Astrocyte of the cerebellum (primary cell): ENCODE measurements at regions not wholly inside any gene's neighbourhood (a gene's known extent, or its start where the extent isn't known, plus 50 kb on each side); places are given as distances from the start of the nearest gene placed in this dataset.

Source experiments
- DNase-seq: peaks from one replicate; pipeline ENCODE4 v3.0.0-alpha.2; 2011; ENCODE audit warnings: low read depth
- H3K4me3 ChIP-seq: 2 replicates; pipeline ENCODE4 v1.5.1; 2011; ENCODE audit warnings: mild to moderate bottlenecking, low read depth, low read length, moderate library complexity
- CTCF ChIP-seq: IDR thresholded peaks from 2 replicates; pipeline ENCODE4 v1.5.1; 2012; ENCODE audit warnings: low read length, low read depth, moderate library complexity, mild to moderate bottlenecking; ENCODE audit errors: missing control alignments
- in situ Hi-C: cut with HindIII; loops from 2 replicates; pipeline ENCODE4 v1.10.0; 2017; ENCODE audit warnings: low sequenced_read_pairs

- in situ Hi-C loops = no loop called here
Measured at GRCh38 chr16:88318051-88318450, 64.7 kb upstream of the ZNF469 start.

GRCh38 chr16:88318521-88318920 lies 64.2 kb upstream of the ZNF469 start:
- no peak for TF ChIP-seq CTCF
- no peak for DNase-seq
- in situ Hi-C loops = no loop called here
- no peak overlapping the region for H3K4me3 ChIP-seq

More at GRCh38 chr16:88318051-88318450, 64.7 kb upstream of the ZNF469 start:
- no peak for TF ChIP-seq CTCF
- H3K4me3 ChIP-seq = no peak overlapping the region
- DNase-seq = no peak

GRCh38 chr16:88319116-88319965 lies 63.4 kb upstream of the ZNF469 start:
- DNase-seq = no peak
- no peak for TF ChIP-seq CTCF
- in situ Hi-C loops = no loop called here
- H3K4me3 ChIP-seq = no peak overlapping the region

GRCh38 chr16:88320947-88321634 lies 61.7 kb upstream of the ZNF469 start:
- DNase-seq = no peak

GRCh38 chr16:88321635-88322499 lies 60.9 kb upstream of the ZNF469 start:
- in situ Hi-C loops = no loop called here
- no peak overlapping the region for H3K4me3 ChIP-seq
- no peak for DNase-seq
- TF ChIP-seq CTCF = no peak

More at GRCh38 chr16:88320947-88321634, 61.7 kb upstream of the ZNF469 start:
- no peak for TF ChIP-seq CTCF
- no peak overlapping the region for H3K4me3 ChIP-seq
- in situ Hi-C loops = no loop called here

GRCh38 chr16:88322500-88322970 lies 60.2 kb upstream of the ZNF469 start:
- H3K4me3 ChIP-seq = no peak overlapping the region

More at GRCh38 chr16:88322500-88322970, 60.2 kb upstream of the ZNF469 start:
- in situ Hi-C loops = no loop called here
- no peak for TF ChIP-seq CTCF
- no peak for DNase-seq
